ENCODE measurements at regions not wholly inside any gene's neighbourhood (a gene's known extent, or its start where the extent isn't known, plus 50 kb on each side); places are given as distances from the start of the nearest gene placed in this dataset.

GRCh38 chr2:108115868-108116267, 123.9 kb upstream of the SULT1C3 start:
- TF ChIP-seq POLR2AphosphoS5 (IDR thresholded peaks at IDR 0.05; ENCODE audit: borderline replicate concordance, low read depth, low read length) (no peak), EZH2 (IDR thresholded peaks at IDR 0.05) (no peak)

Data from SK-N-MC (cell line).